ENCODE measurements at regions not wholly inside any gene's neighbourhood (a gene's known extent, or its start where the extent isn't known, plus 50 kb on each side); places are given as distances from the start of the nearest gene placed in this dataset.
A peak's percentile ranks its signal among the peaks of the same experiment; 100 is the strongest.

DNA sequence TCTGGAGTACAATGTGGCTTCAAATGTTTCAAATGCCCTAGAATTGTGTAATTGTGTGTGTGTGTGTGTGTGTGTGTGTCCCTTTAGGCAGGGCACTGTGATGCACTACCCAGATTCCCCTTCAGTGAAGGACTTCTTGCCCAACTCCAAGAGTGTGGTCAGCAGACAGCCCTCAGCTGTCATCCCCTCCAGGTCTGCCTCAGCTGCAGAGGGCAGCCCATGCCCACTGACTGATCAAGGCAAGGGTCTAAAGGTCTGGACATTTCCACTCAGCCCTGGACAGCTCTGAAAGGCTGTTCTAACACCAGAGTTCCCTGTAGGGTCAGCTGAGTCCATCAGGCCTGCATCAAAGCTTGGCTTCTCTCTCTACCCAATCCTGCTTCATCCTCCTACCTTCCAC is 83.9 kb upstream of the USP9X start:
- H3K14ac ChIP-seq (ENCODE audit: insufficient read length): no peak overlapping the region
- H2BK20ac ChIP-seq (ENCODE audit: low read length): peak overlapping the region; percentile 61; the same call in 1 of the 2 replicates
- H3K56ac ChIP-seq (replicated peaks; ENCODE audit: insufficient read length, low read depth, low read length): no peak overlapping the region
- no peak overlapping the region for H2AFZ ChIP-seq (ENCODE audit: low read length)
- H3K4me2 ChIP-seq (ENCODE audit: insufficient read depth in 1 of 2, low read depth in 2 of 2, low read length in 2 of 2): no peak overlapping the region
- ChIA-PET CTCF (ENCODE audit: partially characterized antibody) (no interaction called here), POLR2A (ENCODE audit: partially characterized antibody) (no interaction called here)
- no peaks in the 10 kb centered on the region for H3K23me2 ChIP-seq (ENCODE audit: low read depth, low read length)
- no peak overlapping the region for H2BK5ac ChIP-seq (ENCODE audit: low read depth, low read length)
- H2BK15ac ChIP-seq (ENCODE audit: low read length): no peak overlapping the region
- H3K4ac ChIP-seq (replicated peaks; ENCODE audit: insufficient read length, low read depth, low read length): no peak overlapping the region
- no peak overlapping the region for H3K9ac ChIP-seq (replicated peaks in 1 of 4; ENCODE audit: extremely low read depth in 1 of 4, low read depth in 3 of 4, low read length in 3 of 4)
- H2BK120ac ChIP-seq (replicated peaks; ENCODE audit: low read depth, low read length): no peak overlapping the region
- no peaks in the 10 kb centered on the region for H3K79me1 ChIP-seq (ENCODE audit: low read depth, low read length)
- H3K79me2 ChIP-seq (ENCODE audit: control insufficient read depth in 1 of 2, insufficient read depth in 2 of 2, low read length in 2 of 2): no peaks in the 10 kb centered on the region
- H3K36me3 ChIP-seq (ENCODE audit: control insufficient read depth in 2 of 4, insufficient read depth in 4 of 4, low read length in 3 of 4): no peaks in the 10 kb centered on the region
- H3K27me3 ChIP-seq (replicated peaks in 1 of 4; ENCODE audit: control insufficient read depth in 3 of 4, extremely low read depth in 1 of 4, insufficient read depth in 3 of 4, low read length in 3 of 4): no peaks in the 10 kb centered on the region
- H3K27ac ChIP-seq (ENCODE audit: low read depth, low read length): no peak overlapping the region
- no peak overlapping the region for H3K18ac ChIP-seq (ENCODE audit: extremely low read depth, low read length)
- no peak for TF ChIP-seq SUZ12 (IDR thresholded peaks at IDR 0.05; ENCODE audit: low read length)
- no peak overlapping the region for H3K4me3 ChIP-seq (ENCODE audit: extremely low read depth in 1 of 4, insufficient read depth in 2 of 4, low read depth in 3 of 4, low read length in 4 of 4)
- H2BK12ac ChIP-seq (ENCODE audit: low read depth, low read length): peak overlapping the region; percentile 39; the same call in 1 of the 2 replicates
- H3K9me3 ChIP-seq (ENCODE audit: insufficient read depth in 2 of 2, low read depth in 1 of 2, low read length in 1 of 2): no peaks in the 10 kb centered on the region
- peaks cover 0 to 9% (median 3%) of the 10 kb centered on the region in 4 experiments; a peak in 2 of 7 replicates for H3K4me1 ChIP-seq (replicated peaks in 1 of 4; ENCODE audit: control insufficient read depth in 3 of 4, insufficient read depth in 4 of 4, low read length in 3 of 4)
- DNase-seq (ENCODE audit: low read depth in 1 of 2, low spot score in 2 of 2): no peak
- H4K5ac ChIP-seq (ENCODE audit: insufficient read length, low read depth, low read length): no peak overlapping the region
- H4K8ac ChIP-seq (ENCODE audit: extremely low read depth, insufficient read depth, low read length): no peak overlapping the region
- FAIRE-seq: no peak
- H3K23ac ChIP-seq (ENCODE audit: insufficient read length): no peak overlapping the region
- no peak overlapping the region for H2AK5ac ChIP-seq (ENCODE audit: low read depth, low read length)
- no peak overlapping the region for H4K91ac ChIP-seq (replicated peaks; ENCODE audit: insufficient read length, low read length)
- H4K20me1 ChIP-seq (replicated peaks in 1 of 2; ENCODE audit: control insufficient read depth in 1 of 2, insufficient read depth in 2 of 2, low read length in 2 of 2): no peaks in the 10 kb centered on the region

Measured in H1 (cell line).